ENCODE measurements at regions not wholly inside any gene's neighbourhood (a gene's known extent, or its start where the extent isn't known, plus 50 kb on each side); places are given as distances from the start of the nearest gene placed in this dataset.

DNA sequence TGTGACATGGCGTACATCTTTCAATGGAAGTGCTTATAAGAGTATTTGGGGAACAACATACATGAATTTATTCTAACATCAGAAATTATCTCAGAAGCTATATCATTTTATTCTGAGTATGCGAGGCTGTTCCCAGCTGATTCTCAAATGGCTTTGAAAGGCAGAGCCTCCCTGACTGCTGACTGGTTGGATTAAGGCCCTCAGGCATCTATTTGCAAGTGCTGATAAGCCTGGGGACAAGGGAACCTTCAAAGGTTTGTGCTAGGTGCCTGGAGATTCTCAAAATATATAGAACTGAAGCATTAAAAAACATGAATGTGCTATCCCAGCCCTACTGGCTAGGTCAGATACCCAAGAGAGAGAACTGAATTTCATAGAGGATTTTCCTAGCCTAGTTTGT, 235.1 kb downstream of the LURAP1L start:
- TF ChIP-seq CTCF (IDR thresholded peaks at IDR 0.05): no peak
- intact Hi-C loops (cut with DNase I): no loop called here
- Histone ChIP-seq H3K9me3 (replicated peaks in 1 of 3) (no peaks in the 10 kb centered on the region), H3K27ac (no peak overlapping the region), H3K4me1 (replicated peaks in 1 of 2) (no peaks in the 10 kb centered on the region), H3K36me3 (replicated peaks in 1 of 2) (no peaks in the 10 kb centered on the region), H3K4me3 (no peak overlapping the region), H3K27me3 (no peaks in the 10 kb centered on the region)
- no peak for DNase-seq
- 78 to 84% (median 80%) methylated on average over 2 of the region's 2 CpGs for WGBS, 4 donors

DNA sequence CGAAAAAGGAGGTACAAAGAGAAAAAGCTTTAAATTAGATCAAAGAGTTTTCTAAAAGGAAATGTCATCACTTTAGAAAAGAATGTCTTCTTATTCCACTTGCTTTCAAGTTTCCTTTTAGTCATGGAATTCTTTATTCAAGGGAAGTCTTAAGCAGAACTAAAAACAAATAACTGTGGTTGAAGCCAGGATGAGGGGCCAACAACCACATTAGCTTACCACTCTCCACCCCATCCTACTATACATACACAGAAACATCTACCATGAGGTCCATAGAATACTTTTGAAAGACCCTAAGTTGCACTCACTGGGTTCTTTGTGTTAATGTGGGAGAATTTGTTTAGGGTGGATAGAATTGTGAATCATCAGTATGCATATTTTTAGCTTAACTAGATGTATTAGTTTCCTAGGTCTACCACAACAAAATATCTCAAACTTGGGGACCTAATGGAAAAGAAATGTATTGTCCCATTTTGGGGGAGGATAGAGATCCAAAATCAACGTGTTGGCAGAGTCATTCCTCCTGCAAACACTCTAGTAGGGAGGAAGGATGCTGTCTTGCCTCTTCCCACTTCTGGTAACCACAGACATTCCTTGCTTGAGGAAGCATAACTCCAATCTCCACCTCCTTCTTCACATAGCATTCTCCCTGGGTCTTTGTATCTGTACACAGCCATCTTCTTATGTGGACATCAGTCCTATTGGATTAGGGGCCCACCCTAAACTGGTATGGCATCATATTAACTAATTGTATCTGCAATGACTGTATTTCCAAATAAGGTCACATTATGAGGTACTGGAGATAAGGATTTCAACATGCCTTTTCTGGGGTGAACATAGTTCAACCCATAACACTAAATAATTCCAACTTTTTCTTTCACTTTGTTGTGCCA, 239.4 kb downstream of the LURAP1L start:
- no peak overlapping the region for H3K27ac ChIP-seq
- no peak for DNase-seq
- no peaks in the 10 kb centered on the region for H3K27me3 ChIP-seq
- H3K9me3 ChIP-seq (replicated peaks in 1 of 3): no peaks in the 10 kb centered on the region
- TF ChIP-seq CTCF (IDR thresholded peaks at IDR 0.05) (no peak), POLR2A (IDR thresholded peaks at IDR 0.05) (no peak)
- H3K36me3 ChIP-seq (replicated peaks in 1 of 2): no peaks in the 10 kb centered on the region
- WGBS, 4 donors: 7 to 42% (median 25%) methylated on average over 2 of the region's 2 CpGs
- no peak overlapping the region for H3K4me3 ChIP-seq
- no peaks in the 10 kb centered on the region for H3K4me1 ChIP-seq (replicated peaks in 1 of 2)
- intact Hi-C loops (cut with DNase I): no loop called here

DNA sequence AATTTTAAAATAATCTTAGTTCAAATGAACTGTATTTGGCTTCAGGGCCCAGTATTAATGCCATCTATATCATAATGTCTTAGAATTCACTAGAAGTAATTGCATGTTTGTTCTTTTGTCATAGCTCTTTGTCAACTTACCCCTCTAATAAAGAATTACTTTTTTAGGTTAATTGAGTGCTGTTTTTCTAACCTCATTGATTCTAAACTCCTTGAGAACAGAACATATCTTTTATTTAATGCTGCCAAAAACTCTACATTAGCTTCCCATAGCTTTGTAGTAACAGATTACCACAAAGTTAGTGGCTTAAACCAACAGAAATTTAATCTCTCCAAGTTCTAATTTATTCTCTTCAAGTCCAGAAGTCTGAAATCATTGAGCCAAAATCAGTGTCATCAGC, 242.4 kb downstream of the LURAP1L start:
- no peak for DNase-seq
- Histone ChIP-seq H3K36me3 (replicated peaks in 1 of 2) (no peaks in the 10 kb centered on the region), H3K27me3 (no peaks in the 10 kb centered on the region), H3K9me3 (replicated peaks in 1 of 3) (no peaks in the 10 kb centered on the region), H3K4me3 (no peak overlapping the region), H3K27ac (no peak overlapping the region), H3K4me1 (replicated peaks in 1 of 2) (no peaks in the 10 kb centered on the region)
- intact Hi-C loops (cut with DNase I): no loop called here
- TF ChIP-seq POLR2A (IDR thresholded peaks at IDR 0.05): no peak
- TF ChIP-seq CTCF (IDR thresholded peaks at IDR 0.05): no peak

DNA sequence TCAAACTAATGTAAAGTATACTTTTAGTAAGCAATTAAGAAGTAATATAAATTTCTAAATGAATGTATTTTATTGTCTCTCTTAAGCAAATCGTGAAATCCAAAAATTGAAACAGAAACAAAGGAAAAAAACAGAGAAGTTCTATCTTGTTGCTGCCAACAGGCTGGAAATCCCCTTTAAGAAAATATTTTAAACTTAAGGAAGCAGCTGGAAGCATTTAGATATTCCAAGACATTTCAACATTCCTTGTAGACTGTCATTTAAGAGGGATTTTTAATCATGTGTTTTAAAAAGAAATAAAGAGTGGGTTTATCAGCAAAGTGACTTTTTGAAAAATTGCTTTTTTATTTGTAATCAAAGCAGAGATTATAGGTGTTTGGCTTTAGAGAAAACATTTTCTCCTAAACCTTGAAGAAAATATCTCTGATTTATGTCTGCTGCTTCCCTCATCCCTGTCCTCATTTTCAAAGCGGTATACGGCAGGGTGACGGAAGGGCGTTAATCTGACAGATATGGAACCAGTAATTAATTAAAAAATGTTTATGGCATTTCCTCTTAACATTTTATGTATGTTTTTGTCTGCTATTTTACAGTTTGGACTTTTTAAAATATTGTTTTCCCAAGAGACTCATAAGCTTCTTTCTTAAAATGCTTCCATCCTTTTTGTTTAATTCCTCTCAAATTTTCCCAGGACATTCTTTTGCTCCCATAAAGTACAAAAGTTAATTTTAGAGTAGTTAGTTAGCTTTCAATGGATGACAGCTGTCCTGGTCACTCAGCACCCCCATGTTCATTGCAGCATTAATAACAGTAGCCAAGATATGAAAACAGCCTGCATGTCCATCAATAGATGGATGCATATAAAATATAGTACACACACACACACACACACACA, 245.6 kb downstream of the LURAP1L start:
- Histone ChIP-seq H3K9me3 (replicated peaks in 1 of 3) (no peaks in the 10 kb centered on the region), H3K36me3 (replicated peaks in 1 of 2) (no peaks in the 10 kb centered on the region), H3K4me1 (replicated peaks in 1 of 2) (no peaks in the 10 kb centered on the region), H3K27me3 (peaks cover 3% of the 10 kb centered on the region), H3K4me3 (no peak overlapping the region), H3K27ac (no peak overlapping the region)
- intact Hi-C loops (cut with DNase I): no loop called here
- whole genome bisulfite sequencing, 4 donors: 37 to 48% (median 45%) methylated on average over 5 of the region's 5 CpGs
- DNase-seq: no peak
- TF ChIP-seq CTCF (IDR thresholded peaks at IDR 0.05) (no peak), POLR2A (IDR thresholded peaks at IDR 0.05) (no peak)

All from adrenal gland (tissue), 9 donors.